ENCODE measurements at regions not wholly inside any gene's neighbourhood (a gene's known extent, or its start where the extent isn't known, plus 50 kb on each side); places are given as distances from the start of the nearest gene placed in this dataset.

DNA sequence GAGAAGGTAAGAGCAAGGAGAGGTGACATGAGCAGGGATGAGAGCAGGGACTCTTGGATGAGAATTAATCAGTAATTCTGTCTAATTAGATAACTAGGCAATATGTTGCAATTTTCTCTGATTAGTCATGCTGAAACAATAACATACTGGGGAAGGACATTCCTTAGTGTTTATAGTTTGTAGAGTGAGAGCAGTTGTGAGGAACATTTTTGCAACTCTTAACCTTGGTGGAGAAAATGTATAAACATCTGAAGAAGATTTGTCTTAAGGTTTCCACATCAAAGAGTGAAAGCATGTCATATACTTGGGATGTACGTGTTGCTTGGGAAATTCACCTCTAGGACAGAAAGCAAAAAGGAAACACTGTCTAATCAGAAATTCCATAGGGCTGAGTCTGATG is 955.4 kb upstream of the FANCL start:
- DNase-seq (ENCODE audit: low read depth in 1 of 2, low spot score in 2 of 2) (no peak), FAIRE-seq (no peak)
- Histone ChIP-seq H3K79me2 (ENCODE audit: control insufficient read depth in 1 of 2, insufficient read depth in 2 of 2, low read length in 2 of 2) (no peaks in the 10 kb centered on the region), H3K18ac (ENCODE audit: extremely low read depth, low read length) (no peak overlapping the region), H3K27ac (ENCODE audit: low read depth, low read length) (no peak overlapping the region), H3K4me2 (ENCODE audit: insufficient read depth in 1 of 2, low read depth in 2 of 2, low read length in 2 of 2) (no peak overlapping the region), H3K9ac (replicated peaks in 1 of 4; ENCODE audit: extremely low read depth in 1 of 4, low read depth in 3 of 4, low read length in 3 of 4) (no peak overlapping the region), H4K20me1 (replicated peaks in 1 of 2; ENCODE audit: control insufficient read depth in 1 of 2, insufficient read depth in 2 of 2, low read length in 2 of 2) (no peaks in the 10 kb centered on the region), H2BK15ac (ENCODE audit: low read length) (no peak overlapping the region), H2BK20ac (ENCODE audit: low read length) (no peak overlapping the region), H2BK120ac (replicated peaks; ENCODE audit: low read depth, low read length) (no peak overlapping the region), H4K8ac (ENCODE audit: extremely low read depth, insufficient read depth, low read length) (no peak overlapping the region), H3K79me1 (ENCODE audit: low read depth, low read length) (no peaks in the 10 kb centered on the region), H4K91ac (replicated peaks; ENCODE audit: insufficient read length, low read length) (no peak overlapping the region), H2AK5ac (ENCODE audit: low read depth, low read length) (no peak overlapping the region), H2BK5ac (ENCODE audit: low read depth, low read length) (no peak overlapping the region), H2BK12ac (ENCODE audit: low read depth, low read length) (no peak overlapping the region), H3K27me3 (replicated peaks in 1 of 4; ENCODE audit: control insufficient read depth in 3 of 4, extremely low read depth in 1 of 4, insufficient read depth in 3 of 4, low read length in 3 of 4) (no peaks in the 10 kb centered on the region), H3K36me3 (ENCODE audit: control insufficient read depth in 2 of 4, insufficient read depth in 4 of 4, low read length in 3 of 4) (no peaks in the 10 kb centered on the region), H3K9me3 (ENCODE audit: insufficient read depth in 2 of 2, low read depth in 1 of 2, low read length in 1 of 2) (peaks cover 0 to 6% of the 10 kb centered on the region in 2 experiments; a peak in 2 of 4 replicates), H2AFZ (ENCODE audit: low read length) (no peak overlapping the region), H3K4ac (replicated peaks; ENCODE audit: insufficient read length, low read depth, low read length) (no peak overlapping the region), H3K4me1 (replicated peaks in 1 of 4; ENCODE audit: control insufficient read depth in 3 of 4, insufficient read depth in 4 of 4, low read length in 3 of 4) (no peaks in the 10 kb centered on the region), H4K5ac (ENCODE audit: insufficient read length, low read depth, low read length) (no peak overlapping the region), H3K23me2 (ENCODE audit: low read depth, low read length) (no peaks in the 10 kb centered on the region), H3K56ac (replicated peaks; ENCODE audit: insufficient read length, low read depth, low read length) (no peak overlapping the region), H3K4me3 (ENCODE audit: extremely low read depth in 1 of 4, insufficient read depth in 2 of 4, low read depth in 3 of 4, low read length in 4 of 4) (no peak overlapping the region), H3K23ac (ENCODE audit: insufficient read length) (no peak overlapping the region), H3K14ac (ENCODE audit: insufficient read length) (no peak overlapping the region)
- 94% methylated on average over 1 of the region's 1 CpG; no CpG with 5 or more reads in 1 of the 2 experiments for WGBS, 2 experiments (ENCODE audit: extremely low coverage in 1 of 2, insufficient coverage in 1 of 2, insufficient read length in 1 of 2, insufficient replicate concordance in 2 of 2, low coverage in 1 of 2, low lambda C conversion rate in 2 of 2, missing lambda C conversion rate in 1 of 2)
- POLR2A ChIA-PET (ENCODE audit: partially characterized antibody) = no interaction called here
- TF ChIP-seq HDAC2 (IDR thresholded peaks at IDR 0.05; ENCODE audit: borderline replicate concordance in 1 of 2, low read depth in 2 of 2, low read length in 2 of 2) = no peak
- CTCF ChIA-PET (ENCODE audit: partially characterized antibody) = interaction anchor here (0.9 kb wide), 1 partner anchor 32 kb away, joined by 3 read pairs; no protein-coding TSS in a partner anchor
